Gastrocnemius medialis (tissue), 4 donors: ENCODE measurements at regions not wholly inside any gene's neighbourhood (a gene's known extent, or its start where the extent isn't known, plus 50 kb on each side); places are given as distances from the start of the nearest gene placed in this dataset.

Experiments
- ATAC-seq, 2 donors: fragments of 150-250 bp; one replicate each; pipeline ENCODE4 v1.9.1; 2016
- DNase-seq, 2 donors: peaks; one replicate each; pipeline ENCODE4 v3.0.0-alpha.2; 2019
- H3K27ac ChIP-seq, 4 donors: fragments of 200-600 bp; sonication (generic); 1 replicate in 1 of 4; 2 replicates in 3 of 4; pipeline ENCODE4 v1.5.1; 2016 to 2018; ENCODE audit warnings: mild to moderate bottlenecking in 2 of 4, moderate library complexity in 1 of 4
- H3K27me3 ChIP-seq, 3 donors: fragments of 200-600 bp; sonication (generic) in 2 of 3; 1 replicate in 1 of 3; 2 replicates in 2 of 3; pipeline versions ENCODE4 v1.5.1 to v1.6.0; 2016 to 2019; ENCODE audit warnings: mild to moderate bottlenecking in 1 of 3, moderate library complexity in 1 of 3
- H3K36me3 ChIP-seq, 2 donors: fragments of 200-600 bp; sonication (generic) in 1 of 2; one replicate each; pipeline ENCODE4 v1.5.1; 2017 to 2018
- H3K4me1 ChIP-seq, 2 donors: fragments of 200-600 bp; sonication (generic) in 1 of 2; one replicate each; pipeline ENCODE4 v1.5.1; 2016 to 2017; ENCODE audit warnings: mild to moderate bottlenecking in 2 of 2
- H3K4me3 ChIP-seq, 4 donors: fragments of 200-600 bp; sonication (generic) in 3 of 4; 1 replicate in 1 of 4; 2 replicates in 3 of 4; pipeline ENCODE4 v1.5.1; 2016 to 2019; ENCODE audit warnings: mild to moderate bottlenecking in 2 of 4
- H3K9me3 ChIP-seq, 3 donors: fragments of 200-600 bp; sonication (generic) in 2 of 3; 1 replicate in 1 of 3; 2 replicates in 2 of 3; pipeline ENCODE4 v1.5.1; 2016 to 2019
- CTCF ChIP-seq, 5 experiments: fragments of 450-650 bp in 3 of 5; fragments of 200-600 bp in 2 of 5; sonication (generic) in 2 of 5; IDR thresholded peaks in 4 of 5; conservative IDR thresholded peaks in 1 of 5; 1 replicate in 4 of 5; 2 replicates in 1 of 5; pipeline ENCODE4 v1.5.1; 2016 to 2019; ENCODE audit warnings: antibody characterized with exemption in 5 of 5, mild to moderate bottlenecking in 3 of 5, moderate library complexity in 3 of 5
- POLR2A ChIP-seq, 2 donors: fragments of 450-650 bp; IDR thresholded peaks; one replicate each; pipeline ENCODE4 v1.6.1; 2017; ENCODE audit warnings: antibody characterized with exemption in 2 of 2, mild to moderate bottlenecking in 2 of 2, moderate library complexity in 2 of 2
- in situ Hi-C, 4 donors: fragments of 200-750 bp; cut with MboI; loops; one replicate each; pipeline versions ENCODE4 v1.15.0 to v1.8.0; 2017; ENCODE audit warnings: low sequenced_read_pairs in 4 of 4
- intact Hi-C: fragments of 100-400 bp; cut with DNase I; formaldehyde crosslinking; loops from one replicate; pipeline ENCODE4 v1.15.1; 2023; ENCODE audit warnings: low total_unique reads

GRCh38 chr13:47671776-47672175, 329.3 kb downstream of the SUCLA2 start:
- Histone ChIP-seq H3K27me3 (no peaks in the 10 kb centered on the region), H3K4me3 (no peak overlapping the region), H3K36me3 (no peaks in the 10 kb centered on the region), H3K4me1 (peaks cover 21 to 24% of the 10 kb centered on the region in 2 donors), H3K27ac (peak overlapping the region in 3 of 4 donors; percentile 41 to 77 (median 74)), H3K9me3 (no peaks in the 10 kb centered on the region)
- no peak for DNase-seq
- in situ Hi-C loops, result loop anchor here in 1 of 4 donors (25.0 kb wide), 1 partner anchor 109 kb away; no protein-coding TSS in a partner anchor
- TF ChIP-seq POLR2A (IDR thresholded peaks at IDR 0.05) (no peak), CTCF (IDR thresholded peaks at IDR 0.05 in 4 of 5, conservative IDR thresholded peaks at IDR 0.05 in 1 of 5) (no peak)
- ATAC-seq, result peak; percentile 73 to 79
- intact Hi-C loops, result no loop called here

GRCh38 chr13:47665043-47665442, 336.0 kb downstream of the SUCLA2 start:
- in situ Hi-C loops, result loop anchor here in 1 of 4 donors (25.0 kb wide), 1 partner anchor 103 kb away; no protein-coding TSS in a partner anchor
- no peak for ATAC-seq
- intact Hi-C loops, result no loop called here

GRCh38 chr13:47661076-47661475, 340.0 kb downstream of the SUCLA2 start:
- no peak overlapping the region for H3K4me3 ChIP-seq
- no peaks in the 10 kb centered on the region for H3K27me3 ChIP-seq
- no peak overlapping the region for H3K27ac ChIP-seq
- no peaks in the 10 kb centered on the region for H3K9me3 ChIP-seq
- intact Hi-C loops, result no loop called here
- in situ Hi-C loops, result loop anchor here in 1 of 4 donors (25.0 kb wide), 1 partner anchor 99 kb away; no protein-coding TSS in a partner anchor
- no peak for DNase-seq
- TF ChIP-seq CTCF (IDR thresholded peaks at IDR 0.05 in 4 of 5, conservative IDR thresholded peaks at IDR 0.05 in 1 of 5), result no peak
- no peak for TF ChIP-seq POLR2A (IDR thresholded peaks at IDR 0.05)
- no peak for ATAC-seq
- no peaks in the 10 kb centered on the region for H3K36me3 ChIP-seq
- no peaks in the 10 kb centered on the region for H3K4me1 ChIP-seq

More at GRCh38 chr13:47665043-47665442, 336.0 kb downstream of the SUCLA2 start:
- TF ChIP-seq CTCF (IDR thresholded peaks at IDR 0.05 in 4 of 5, conservative IDR thresholded peaks at IDR 0.05 in 1 of 5) (no peak), POLR2A (IDR thresholded peaks at IDR 0.05) (no peak)
- Histone ChIP-seq H3K9me3 (no peaks in the 10 kb centered on the region), H3K27me3 (no peaks in the 10 kb centered on the region), H3K4me3 (no peak overlapping the region), H3K27ac (no peak overlapping the region), H3K4me1 (no peaks in the 10 kb centered on the region), H3K36me3 (no peaks in the 10 kb centered on the region)
- no peak for DNase-seq

GRCh38 chr13:47656651-47657050, 344.4 kb downstream of the SUCLA2 start:
- H3K27ac ChIP-seq, result no peak overlapping the region
- DNase-seq (no peak), ATAC-seq (no peak)
- no peaks in the 10 kb centered on the region for H3K9me3 ChIP-seq
- no peaks in the 10 kb centered on the region for H3K4me1 ChIP-seq
- intact Hi-C loops (no loop called here), in situ Hi-C loops (loop anchor here in 1 of 4 donors (25.0 kb wide), 1 partner anchor 94 kb away; no protein-coding TSS in a partner anchor)
- H3K27me3 ChIP-seq, result no peaks in the 10 kb centered on the region
- no peak for TF ChIP-seq POLR2A (IDR thresholded peaks at IDR 0.05)
- TF ChIP-seq CTCF (IDR thresholded peaks at IDR 0.05 in 4 of 5, conservative IDR thresholded peaks at IDR 0.05 in 1 of 5), result no peak
- no peak overlapping the region for H3K4me3 ChIP-seq
- no peaks in the 10 kb centered on the region for H3K36me3 ChIP-seq

- ATAC-seq, result no peak
- intact Hi-C loops, result no loop called here
These were observed 350.9 kb downstream of the SUCLA2 start for GRCh38 chr13:47650209-47650608.

More at GRCh38 chr13:47650209-47650608, 350.9 kb downstream of the SUCLA2 start:
- Histone ChIP-seq H3K4me3 (no peak overlapping the region), H3K36me3 (no peaks in the 10 kb centered on the region), H3K9me3 (no peaks in the 10 kb centered on the region), H3K27me3 (no peaks in the 10 kb centered on the region), H3K4me1 (no peaks in the 10 kb centered on the region), H3K27ac (no peak overlapping the region)
- no peak for TF ChIP-seq CTCF (IDR thresholded peaks at IDR 0.05 in 4 of 5, conservative IDR thresholded peaks at IDR 0.05 in 1 of 5)
- no peak for TF ChIP-seq POLR2A (IDR thresholded peaks at IDR 0.05)
- DNase-seq, result no peak
- in situ Hi-C loops, result loop anchor here in 1 of 4 donors (25.0 kb wide), 1 partner anchor 88 kb away; no protein-coding TSS in a partner anchor
